CD4-positive, alpha-beta T cell treated with Interleukin-2 at 100 ng/mL for 4 hours (primary cell): ENCODE measurements at regions not wholly inside any gene's neighbourhood (a gene's known extent, or its start where the extent isn't known, plus 50 kb on each side); places are given as distances from the start of the nearest gene placed in this dataset.
"Not testable (repeated sequence)": the region's sequence is repeated elsewhere in the genome, so short reads cannot be mapped to it uniquely, and the experiment has no call there.

ENCODE experiments used
- DNase-seq: peaks from one replicate; pipeline ENCODE4 v3.0.0-alpha.2; 2020; ENCODE audit warnings: low spot score

- DNase-seq: no peak
Observed at GRCh38 chr10:30560326-30560725, 69.2 kb downstream of the LYZL2 start.

GRCh38 chr10:30559180-30559579 is 70.4 kb downstream of the LYZL2 start:
- no peak for DNase-seq

- DNase-seq: no peak
Observed at GRCh38 chr10:30558411-30558810, 71.1 kb downstream of the LYZL2 start.

- DNase-seq: no peak
Observed at GRCh38 chr10:30557884-30558283, 71.7 kb downstream of the LYZL2 start.

GRCh38 chr10:30556189-30556588 is 73.4 kb downstream of the LYZL2 start:
- no peak for DNase-seq

- DNase-seq: no peak
Observed at GRCh38 chr10:30555465-30555864, 74.1 kb downstream of the LYZL2 start.

GRCh38 chr10:30554440-30554825 is 75.1 kb downstream of the LYZL2 start:
- no peak for DNase-seq

GRCh38 chr10:30553626-30554439 is 75.7 kb downstream of the LYZL2 start:
- no peak for DNase-seq

- no peak for DNase-seq
Observed at GRCh38 chr10:30553018-30553625, 76.4 kb downstream of the LYZL2 start.

GRCh38 chr10:30550967-30551815 is 78.4 kb downstream of the LYZL2 start:
- DNase-seq: no peak

GRCh38 chr10:30549134-30549687 is 80.3 kb downstream of the LYZL2 start:
- not testable (repeated sequence) for DNase-seq

GRCh38 chr10:30546511-30546910 is 83.0 kb downstream of the LYZL2 start:
- no peak for DNase-seq

- DNase-seq: no peak
Observed at GRCh38 chr10:30542895-30543288, 86.7 kb downstream of the LYZL2 start.

- no peak for DNase-seq
Observed at GRCh38 chr10:30542001-30542894, 87.3 kb downstream of the LYZL2 start.

GRCh38 chr10:30540276-30540675 is 89.3 kb downstream of the LYZL2 start:
- DNase-seq: no peak

- no peak for DNase-seq
Observed at GRCh38 chr10:30538086-30538485, 91.5 kb downstream of the LYZL2 start.

- DNase-seq: no peak
Observed at GRCh38 chr10:30537586-30537985, 92.0 kb downstream of the LYZL2 start.

GRCh38 chr10:30537158-30537557 is 92.4 kb downstream of the LYZL2 start:
- not testable (repeated sequence) for DNase-seq

GRCh38 chr10:30536578-30536977 is 93.0 kb downstream of the LYZL2 start:
- no peak for DNase-seq

GRCh38 chr10:30535677-30536076 is 93.9 kb downstream of the LYZL2 start:
- DNase-seq: no peak

- peak; percentile 88 for DNase-seq
Observed at GRCh38 chr10:30534465-30535144, 94.9 kb downstream of the LYZL2 start.
